GM13977 (cell line): ENCODE measurements at regions not wholly inside any gene's neighbourhood (a gene's known extent, or its start where the extent isn't known, plus 50 kb on each side); places are given as distances from the start of the nearest gene placed in this dataset.

Experiments used
- DNase-seq: peaks from one replicate; pipeline ENCODE4 v3.0.0; 2012; ENCODE audit warnings: low spot score
- CTCF ChIP-seq: IDR thresholded peaks from 2 replicates; pipeline ENCODE4 v1.5.1; 2012; ENCODE audit warnings: mild to moderate bottlenecking, control low read depth; ENCODE audit not compliant: insufficient read depth; ENCODE audit errors: extremely low read depth, missing control alignments
- in situ Hi-C: fragments of 300-500 bp; cut with MboI; formaldehyde crosslinking; loops from one replicate; pipeline ENCODE4 v1.12.0; 2022; ENCODE audit warnings: low sequenced_read_pairs, low pct_unique_long_range_greater_than_20kb, mixed read lengths, inconsistent platforms; ENCODE audit not compliant: unreplicated experiment

- no peak for DNase-seq
- in situ Hi-C loops: no loop called here
- no peak for TF ChIP-seq CTCF
Measured at GRCh38 chr20:58044931-58045555, 183.4 kb downstream of the ANKRD60 start.

DNA sequence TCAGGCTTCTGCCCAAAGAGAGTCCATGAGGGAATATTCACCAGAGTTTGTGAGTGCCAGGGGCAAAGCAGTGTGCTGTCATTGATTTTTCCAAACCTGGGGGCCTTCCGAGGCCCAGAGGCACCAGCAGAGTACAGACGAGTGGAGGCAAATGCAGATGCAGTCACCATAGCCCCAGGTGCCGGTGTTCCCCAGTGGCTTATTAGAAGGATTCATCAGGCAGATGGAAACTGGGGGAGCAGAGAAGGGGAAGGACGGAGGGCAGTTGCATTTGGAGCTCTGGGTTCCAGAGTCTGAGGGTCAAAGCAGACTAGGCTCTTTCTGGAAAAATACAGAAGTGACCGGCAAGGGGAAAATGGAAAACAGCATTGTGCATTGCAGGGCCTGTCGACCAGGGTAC, 184.2 kb downstream of the ANKRD60 start:
- no peak for TF ChIP-seq CTCF
- in situ Hi-C loops: no loop called here
- DNase-seq: no peak

DNA sequence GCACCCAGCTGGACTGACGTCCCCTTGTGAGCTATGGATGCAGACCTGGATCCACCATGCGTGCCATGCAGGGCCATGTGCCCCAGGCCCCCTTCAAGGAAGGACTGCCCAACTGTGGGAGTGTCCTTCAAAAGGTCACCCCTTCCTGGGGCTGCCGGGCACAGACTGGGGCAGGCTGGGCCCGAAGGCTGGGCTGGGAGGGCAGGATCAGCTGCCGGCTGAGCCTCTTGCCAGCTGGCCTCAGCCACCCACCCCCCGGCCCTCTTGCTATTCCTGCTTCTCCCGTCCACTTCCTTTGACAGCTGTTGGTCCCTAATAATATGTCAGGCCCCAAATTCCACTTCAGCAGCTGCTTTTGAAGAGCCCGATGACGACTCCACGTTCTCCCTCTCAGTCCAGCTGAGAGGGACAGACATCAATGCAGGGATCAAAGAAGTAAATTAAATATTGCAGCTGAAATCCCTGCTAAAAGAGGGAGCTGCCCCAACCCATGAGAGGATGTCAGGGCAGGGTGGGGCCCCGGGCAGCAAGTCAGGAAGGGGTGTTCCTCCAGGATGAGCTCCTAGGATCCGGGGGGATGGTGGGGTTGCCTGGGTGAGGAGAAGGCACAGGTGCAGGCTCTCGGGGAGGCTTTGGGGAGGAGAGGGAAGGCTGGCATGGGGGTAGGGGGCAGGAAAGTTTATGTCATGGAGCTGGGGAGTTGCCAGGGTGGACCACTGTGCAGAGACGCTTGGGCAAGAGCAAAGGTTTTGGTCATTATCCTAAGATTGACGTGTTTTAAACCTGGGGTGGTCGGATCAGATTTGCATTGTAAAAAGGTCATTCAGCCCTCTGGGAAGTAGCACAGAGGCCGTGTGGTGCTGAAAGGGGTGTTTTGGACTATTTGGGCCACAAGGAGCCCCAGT, 185.0 kb downstream of the ANKRD60 start:
- TF ChIP-seq CTCF: no peak
- no peak for DNase-seq
- in situ Hi-C loops: no loop called here

DNA sequence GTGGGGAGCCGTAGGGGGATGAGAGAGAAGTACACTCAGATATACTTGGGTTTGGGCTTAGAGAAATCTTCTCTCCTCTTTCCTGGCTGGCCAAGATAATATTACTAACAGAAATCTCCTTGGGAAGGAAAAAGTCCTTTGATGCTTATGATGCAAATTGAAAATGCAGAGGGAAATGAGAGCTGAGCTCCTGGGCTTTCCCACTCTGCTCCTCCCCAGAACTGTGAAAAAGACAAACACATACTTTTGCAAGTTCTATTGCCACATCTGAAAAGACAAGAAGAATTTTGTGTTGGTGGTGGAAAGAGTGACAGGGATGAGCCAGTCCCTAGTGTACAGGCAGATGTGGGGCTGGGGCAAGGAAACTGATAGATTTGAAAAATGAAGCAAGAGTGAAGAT, 185.9 kb downstream of the ANKRD60 start:
- TF ChIP-seq CTCF: no peak
- in situ Hi-C loops: no loop called here
- no peak for DNase-seq

DNA sequence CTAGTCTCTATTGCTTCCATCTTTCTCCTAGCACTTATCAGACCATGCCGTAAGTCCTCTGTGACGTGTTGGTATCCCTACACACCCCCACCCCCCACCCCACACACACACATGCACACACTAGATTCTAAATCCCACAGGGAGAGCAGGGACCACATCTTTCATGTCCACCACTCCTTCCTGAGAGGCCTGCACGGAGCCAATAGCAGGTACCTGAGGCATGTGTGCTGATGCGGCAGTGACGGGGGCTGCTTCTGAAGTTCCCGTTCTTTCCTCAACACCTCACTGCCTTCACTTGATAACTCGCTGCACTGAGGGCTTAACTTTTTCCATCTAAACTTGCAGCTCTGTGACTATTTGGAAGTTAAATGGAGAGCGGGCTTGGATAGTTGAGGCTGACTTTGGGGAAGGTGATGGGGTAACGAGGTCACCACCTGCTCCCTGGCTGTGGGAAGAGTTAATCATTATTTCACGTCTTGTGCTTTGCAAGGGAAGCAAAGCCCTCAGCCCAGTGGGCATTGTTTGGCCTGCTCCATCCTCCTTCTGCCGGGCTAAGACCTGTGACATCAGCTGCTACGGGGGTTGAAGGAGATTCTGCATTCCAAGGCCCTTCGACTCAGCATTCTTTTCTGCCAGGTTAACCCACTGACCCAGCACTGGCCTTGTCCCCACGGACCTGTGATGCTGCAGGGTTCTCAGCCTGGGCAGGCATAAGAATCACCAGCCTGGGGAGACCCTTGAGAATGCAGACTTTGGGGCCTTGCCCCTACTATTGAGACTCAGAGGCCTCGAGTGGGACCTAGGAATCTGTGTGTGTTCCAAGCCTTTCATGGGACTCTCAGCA, 187.8 kb downstream of the ANKRD60 start:
- no peak for TF ChIP-seq CTCF
- DNase-seq: no peak
- in situ Hi-C loops: no loop called here
